Cardiac fibroblast (primary cell): ENCODE measurements at regions not wholly inside any gene's neighbourhood (a gene's known extent, or its start where the extent isn't known, plus 50 kb on each side); places are given as distances from the start of the nearest gene placed in this dataset.

ENCODE experiments used
- DNase-seq, 2 donors: peaks; one replicate each; pipeline versions ENCODE4 v3.0.0 to v3.0.0-alpha.2; 2010; ENCODE audit warnings: low read depth in 2 of 2
- H3K4me3 ChIP-seq, 2 donors: replicated peaks in 1 of 2; 1 replicate in 1 of 2; 2 replicates in 1 of 2; pipeline ENCODE4 v1.5.1; 2011; ENCODE audit warnings: low read depth in 2 of 2, low read length in 2 of 2, mild to moderate bottlenecking in 2 of 2, moderate library complexity in 1 of 2
- TF ChIP-seq, protein P1 (sequence below): IDR thresholded peaks from one replicate; pipeline ENCODE4 v1.5.1; 2011; ENCODE audit warnings: low read depth, mild to moderate bottlenecking, low read length, inconsistent platforms

GRCh38 chr5:57569601-57570000 is 87.0 kb upstream of the ACTBL2 start:
- no peak overlapping the region for H3K4me3 ChIP-seq
- TF ChIP-seq, protein P1, sequence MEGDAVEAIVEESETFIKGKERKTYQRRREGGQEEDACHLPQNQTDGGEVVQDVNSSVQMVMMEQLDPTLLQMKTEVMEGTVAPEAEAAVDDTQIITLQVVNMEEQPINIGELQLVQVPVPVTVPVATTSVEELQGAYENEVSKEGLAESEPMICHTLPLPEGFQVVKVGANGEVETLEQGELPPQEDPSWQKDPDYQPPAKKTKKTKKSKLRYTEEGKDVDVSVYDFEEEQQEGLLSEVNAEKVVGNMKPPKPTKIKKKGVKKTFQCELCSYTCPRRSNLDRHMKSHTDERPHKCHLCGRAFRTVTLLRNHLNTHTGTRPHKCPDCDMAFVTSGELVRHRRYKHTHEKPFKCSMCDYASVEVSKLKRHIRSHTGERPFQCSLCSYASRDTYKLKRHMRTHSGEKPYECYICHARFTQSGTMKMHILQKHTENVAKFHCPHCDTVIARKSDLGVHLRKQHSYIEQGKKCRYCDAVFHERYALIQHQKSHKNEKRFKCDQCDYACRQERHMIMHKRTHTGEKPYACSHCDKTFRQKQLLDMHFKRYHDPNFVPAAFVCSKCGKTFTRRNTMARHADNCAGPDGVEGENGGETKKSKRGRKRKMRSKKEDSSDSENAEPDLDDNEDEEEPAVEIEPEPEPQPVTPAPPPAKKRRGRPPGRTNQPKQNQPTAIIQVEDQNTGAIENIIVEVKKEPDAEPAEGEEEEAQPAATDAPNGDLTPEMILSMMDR = no peak
- no peak for DNase-seq

DNA sequence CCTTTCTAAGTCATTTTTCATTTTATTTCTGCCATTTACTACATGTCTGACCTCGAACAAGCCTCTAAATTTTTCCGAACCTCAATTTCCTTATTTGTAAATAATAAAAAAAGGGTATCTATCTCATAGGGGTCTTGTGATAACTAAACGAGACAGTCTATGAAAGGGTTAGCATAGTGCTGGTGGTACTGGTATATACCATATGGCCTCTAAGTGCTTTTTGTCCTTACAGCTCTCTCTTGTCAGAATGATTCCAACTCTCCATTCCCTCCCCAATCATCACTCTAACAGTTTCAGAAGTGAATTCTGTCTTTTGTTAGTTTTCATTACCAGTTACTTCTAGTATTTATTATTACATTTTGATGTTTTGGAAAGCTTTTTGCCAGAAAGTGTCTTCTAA is 85.5 kb upstream of the ACTBL2 start:
- no peak for DNase-seq
- TF ChIP-seq, protein P1 = no peak
- H3K4me3 ChIP-seq = no peak overlapping the region

- TF ChIP-seq, protein P1 = no peak
- no peak overlapping the region for H3K4me3 ChIP-seq
- DNase-seq = peak; percentile 91 to 92
Measured at GRCh38 chr5:57566914-57567313, 84.3 kb upstream of the ACTBL2 start.

GRCh38 chr5:57561231-57561842 is 78.7 kb upstream of the ACTBL2 start:
- no peak overlapping the region for H3K4me3 ChIP-seq
- no peak for DNase-seq
- TF ChIP-seq, protein P1 = no peak

- H3K4me3 ChIP-seq = no peak overlapping the region
- TF ChIP-seq, protein P1 = no peak
- no peak for DNase-seq
Measured at GRCh38 chr5:57559110-57559635, 76.6 kb upstream of the ACTBL2 start.

GRCh38 chr5:57552033-57552432 is 69.4 kb upstream of the ACTBL2 start:
- DNase-seq = peak in 1 of 2 donors; percentile 32

More at GRCh38 chr5:57552033-57552432, 69.4 kb upstream of the ACTBL2 start:
- TF ChIP-seq, protein P1 = no peak
- H3K4me3 ChIP-seq = no peak overlapping the region
